GM23338 (cell line): ENCODE measurements at regions not wholly inside any gene's neighbourhood (a gene's known extent, or its start where the extent isn't known, plus 50 kb on each side); places are given as distances from the start of the nearest gene placed in this dataset.

Source experiments
- ATAC-seq: fragments of 200-7000 bp; cut with Tn5 transposase; 3 replicates; pipeline ENCODE4 v1.9.1; 2020
- DNase-seq: peaks from one replicate; pipeline ENCODE4 v3.0.0-alpha.2; 2015; ENCODE audit warnings: low spot score
- H2AFZ ChIP-seq: fragments of 200-600 bp; sonication (generic); 2 replicates; pipeline ENCODE4 v1.8.0; 2016; ENCODE audit warnings: antibody characterized with exemption, mild to moderate bottlenecking, moderate library complexity
- H3F3A ChIP-seq: fragments of 200-600 bp; sonication (generic); replicated peaks from 2 replicates; pipeline ENCODE4 v1.8.0; 2017; ENCODE audit warnings: antibody characterized with exemption, mixed run types, low read depth
- H3K27ac ChIP-seq: fragments of 200-600 bp; sonication (generic); 2 replicates; pipeline ENCODE4 v1.6.1; 2016; ENCODE audit warnings: low read depth
- H3K27me3 ChIP-seq: fragments of 200-600 bp; sonication (generic); 2 replicates; pipeline ENCODE4 v1.8.0; 2016; ENCODE audit warnings: mild to moderate bottlenecking, mixed run types, moderate library complexity; ENCODE audit not compliant: insufficient read depth
- H3K36me3 ChIP-seq: fragments of 200-600 bp; sonication (generic); 2 replicates; pipeline ENCODE4 v1.8.0; 2016; ENCODE audit warnings: mild to moderate bottlenecking; ENCODE audit not compliant: insufficient read depth
- H3K4me1 ChIP-seq: fragments of 200-600 bp; sonication (generic); 2 replicates; pipeline ENCODE4 v1.8.0; 2016; ENCODE audit warnings: mild to moderate bottlenecking, moderate library complexity; ENCODE audit not compliant: insufficient read depth
- H3K4me2 ChIP-seq: fragments of 200-600 bp; sonication (generic); 2 replicates; pipeline ENCODE4 v1.7.1; 2017; ENCODE audit warnings: mixed run types
- H3K4me3 ChIP-seq: fragments of 200-600 bp; sonication (generic); 2 replicates; pipeline ENCODE4 v1.6.1; 2016; ENCODE audit warnings: mixed run types
- H3K79me2 ChIP-seq: fragments of 200-600 bp; sonication (generic); replicated peaks from 2 replicates; pipeline ENCODE4 v1.8.0; 2017; ENCODE audit warnings: mild to moderate bottlenecking; ENCODE audit not compliant: insufficient read depth
- H3K9me2 ChIP-seq: fragments of 200-600 bp; sonication (generic); 2 replicates; pipeline ENCODE4 v1.8.0; 2017; ENCODE audit not compliant: insufficient read depth
- H4K20me1 ChIP-seq: fragments of 200-600 bp; sonication (generic); replicated peaks from 2 replicates; pipeline ENCODE4 v1.8.0; 2017; ENCODE audit warnings: mild to moderate bottlenecking; ENCODE audit not compliant: insufficient read depth
- H3K27ac Mint-ChIP-seq: 2 replicates; pipeline ENCODE4 v1.8.0; 2020; ENCODE audit warnings: inconsistent platforms, mild to moderate bottlenecking, moderate library complexity, mixed read lengths
- H3K27me3 Mint-ChIP-seq: 3 replicates; pipeline ENCODE4 v1.8.0; 2022; ENCODE audit warnings: low read depth, mild to moderate bottlenecking, moderate library complexity, mixed read lengths, inconsistent platforms; ENCODE audit not compliant: insufficient read depth, poor library complexity
- H3K36me3 Mint-ChIP-seq: 3 replicates; pipeline ENCODE4 v1.8.0; 2021; ENCODE audit warnings: low read depth, mild to moderate bottlenecking, inconsistent platforms, moderate library complexity, mixed read lengths
- H3K4me1 Mint-ChIP-seq: 3 replicates; pipeline ENCODE4 v1.8.0; 2020; ENCODE audit warnings: mild to moderate bottlenecking, inconsistent platforms, mixed read lengths
- H3K4me3 Mint-ChIP-seq: 3 replicates; pipeline ENCODE4 v1.8.0; 2021; ENCODE audit warnings: moderate library complexity, mild to moderate bottlenecking, inconsistent platforms, mixed read lengths
- H3K9me3 Mint-ChIP-seq: 3 replicates; pipeline ENCODE4 v1.8.0; 2020; ENCODE audit warnings: moderate library complexity, mild to moderate bottlenecking, inconsistent platforms, mixed read lengths
- CREB1 ChIP-seq: fragments of 250-450 bp; sonication (Bioruptor Pico); IDR thresholded peaks from 2 replicates; pipeline ENCODE4 v1.5.0; 2020; ENCODE audit warnings: low read depth, mild to moderate bottlenecking, moderate library complexity
- ETS1 ChIP-seq: IDR thresholded peaks from 2 replicates; pipeline ENCODE4 v1.6.1; 2016; ENCODE audit warnings: antibody characterized with exemption
- EZH2 ChIP-seq: fragments of 200-600 bp; sonication (generic); IDR thresholded peaks from one replicate; pipeline ENCODE4 v1.8.0; 2017; ENCODE audit warnings: antibody characterized with exemption, mild to moderate bottlenecking, low read depth; ENCODE audit not compliant: unreplicated experiment
- EZH2phosphoT487 ChIP-seq: fragments of 200-600 bp; sonication (generic); IDR thresholded peaks from one replicate; pipeline ENCODE4 v1.8.1; 2018; ENCODE audit warnings: antibody characterized with exemption; ENCODE audit not compliant: unreplicated experiment
- JUNB ChIP-seq: IDR thresholded peaks from one replicate; pipeline ENCODE4 v1.6.1; 2016; ENCODE audit warnings: antibody characterized with exemption; ENCODE audit not compliant: unreplicated experiment
- NANOG ChIP-seq: IDR thresholded peaks from 2 replicates; pipeline ENCODE4 v1.6.1; 2016; ENCODE audit warnings: antibody characterized with exemption, borderline replicate concordance
- POLR2AphosphoS5 ChIP-seq: IDR thresholded peaks from 2 replicates; pipeline ENCODE4 v1.6.1; 2016; ENCODE audit warnings: antibody characterized with exemption, low read depth
- STAT1 ChIP-seq: IDR thresholded peaks from one replicate; pipeline ENCODE4 v1.6.1; 2016; ENCODE audit warnings: antibody characterized with exemption; ENCODE audit not compliant: unreplicated experiment
- ZNF114 ChIP-seq: fragments of 250-450 bp; sonication (Bioruptor Pico); IDR thresholded peaks from 2 replicates; pipeline ENCODE4 v1.5.0; 2020; ENCODE audit warnings: mild to moderate bottlenecking, moderate library complexity
- ZNF331 ChIP-seq: fragments of 250-450 bp; sonication (Bioruptor Pico); IDR thresholded peaks from 2 replicates; pipeline ENCODE4 v1.5.0; 2020; ENCODE audit warnings: low read depth, mild to moderate bottlenecking, moderate library complexity
- TF ChIP-seq, protein P1 (sequence below): fragments of 250-450 bp; sonication (Bioruptor Pico); IDR thresholded peaks from 2 replicates; pipeline ENCODE4 v1.5.0; 2020; ENCODE audit warnings: mild to moderate bottlenecking, moderate library complexity

- Mint-ChIP-seq H3K4me3 (no peak overlapping the region), H3K27ac (no peak overlapping the region), H3K9me3 (no peaks in the 10 kb centered on the region), H3K27me3 (peaks cover 2% of the 10 kb centered on the region), H3K36me3 (no peaks in the 10 kb centered on the region), H3K4me1 (no peaks in the 10 kb centered on the region)
- Histone ChIP-seq H3K36me3 (no peaks in the 10 kb centered on the region), H2AFZ (no peak overlapping the region), H3K4me2 (no peak overlapping the region), H3K27ac (no peak overlapping the region), H3K4me1 (no peaks in the 10 kb centered on the region), H3K4me3 (no peak overlapping the region), H3K9me2 (0 out of 2 replicates have a peak, but pooled peaks cover 3% of the 10 kb centered on the region), H3F3A (no peaks in the 10 kb centered on the region), H4K20me1 (no peaks in the 10 kb centered on the region), H3K27me3 (no peaks in the 10 kb centered on the region), H3K79me2 (no peaks in the 10 kb centered on the region)
- ATAC-seq (no peak), DNase-seq (no peak)
- TF ChIP-seq EZH2phosphoT487 (no peak), JUNB (no peak), CREB1 (CRISPR knock-in tag) (no peak), NANOG (no peak), STAT1 (no peak), ZNF114 (CRISPR knock-in tag) (no peak), POLR2AphosphoS5 (no peak)
- TF ChIP-seq, protein P1, sequence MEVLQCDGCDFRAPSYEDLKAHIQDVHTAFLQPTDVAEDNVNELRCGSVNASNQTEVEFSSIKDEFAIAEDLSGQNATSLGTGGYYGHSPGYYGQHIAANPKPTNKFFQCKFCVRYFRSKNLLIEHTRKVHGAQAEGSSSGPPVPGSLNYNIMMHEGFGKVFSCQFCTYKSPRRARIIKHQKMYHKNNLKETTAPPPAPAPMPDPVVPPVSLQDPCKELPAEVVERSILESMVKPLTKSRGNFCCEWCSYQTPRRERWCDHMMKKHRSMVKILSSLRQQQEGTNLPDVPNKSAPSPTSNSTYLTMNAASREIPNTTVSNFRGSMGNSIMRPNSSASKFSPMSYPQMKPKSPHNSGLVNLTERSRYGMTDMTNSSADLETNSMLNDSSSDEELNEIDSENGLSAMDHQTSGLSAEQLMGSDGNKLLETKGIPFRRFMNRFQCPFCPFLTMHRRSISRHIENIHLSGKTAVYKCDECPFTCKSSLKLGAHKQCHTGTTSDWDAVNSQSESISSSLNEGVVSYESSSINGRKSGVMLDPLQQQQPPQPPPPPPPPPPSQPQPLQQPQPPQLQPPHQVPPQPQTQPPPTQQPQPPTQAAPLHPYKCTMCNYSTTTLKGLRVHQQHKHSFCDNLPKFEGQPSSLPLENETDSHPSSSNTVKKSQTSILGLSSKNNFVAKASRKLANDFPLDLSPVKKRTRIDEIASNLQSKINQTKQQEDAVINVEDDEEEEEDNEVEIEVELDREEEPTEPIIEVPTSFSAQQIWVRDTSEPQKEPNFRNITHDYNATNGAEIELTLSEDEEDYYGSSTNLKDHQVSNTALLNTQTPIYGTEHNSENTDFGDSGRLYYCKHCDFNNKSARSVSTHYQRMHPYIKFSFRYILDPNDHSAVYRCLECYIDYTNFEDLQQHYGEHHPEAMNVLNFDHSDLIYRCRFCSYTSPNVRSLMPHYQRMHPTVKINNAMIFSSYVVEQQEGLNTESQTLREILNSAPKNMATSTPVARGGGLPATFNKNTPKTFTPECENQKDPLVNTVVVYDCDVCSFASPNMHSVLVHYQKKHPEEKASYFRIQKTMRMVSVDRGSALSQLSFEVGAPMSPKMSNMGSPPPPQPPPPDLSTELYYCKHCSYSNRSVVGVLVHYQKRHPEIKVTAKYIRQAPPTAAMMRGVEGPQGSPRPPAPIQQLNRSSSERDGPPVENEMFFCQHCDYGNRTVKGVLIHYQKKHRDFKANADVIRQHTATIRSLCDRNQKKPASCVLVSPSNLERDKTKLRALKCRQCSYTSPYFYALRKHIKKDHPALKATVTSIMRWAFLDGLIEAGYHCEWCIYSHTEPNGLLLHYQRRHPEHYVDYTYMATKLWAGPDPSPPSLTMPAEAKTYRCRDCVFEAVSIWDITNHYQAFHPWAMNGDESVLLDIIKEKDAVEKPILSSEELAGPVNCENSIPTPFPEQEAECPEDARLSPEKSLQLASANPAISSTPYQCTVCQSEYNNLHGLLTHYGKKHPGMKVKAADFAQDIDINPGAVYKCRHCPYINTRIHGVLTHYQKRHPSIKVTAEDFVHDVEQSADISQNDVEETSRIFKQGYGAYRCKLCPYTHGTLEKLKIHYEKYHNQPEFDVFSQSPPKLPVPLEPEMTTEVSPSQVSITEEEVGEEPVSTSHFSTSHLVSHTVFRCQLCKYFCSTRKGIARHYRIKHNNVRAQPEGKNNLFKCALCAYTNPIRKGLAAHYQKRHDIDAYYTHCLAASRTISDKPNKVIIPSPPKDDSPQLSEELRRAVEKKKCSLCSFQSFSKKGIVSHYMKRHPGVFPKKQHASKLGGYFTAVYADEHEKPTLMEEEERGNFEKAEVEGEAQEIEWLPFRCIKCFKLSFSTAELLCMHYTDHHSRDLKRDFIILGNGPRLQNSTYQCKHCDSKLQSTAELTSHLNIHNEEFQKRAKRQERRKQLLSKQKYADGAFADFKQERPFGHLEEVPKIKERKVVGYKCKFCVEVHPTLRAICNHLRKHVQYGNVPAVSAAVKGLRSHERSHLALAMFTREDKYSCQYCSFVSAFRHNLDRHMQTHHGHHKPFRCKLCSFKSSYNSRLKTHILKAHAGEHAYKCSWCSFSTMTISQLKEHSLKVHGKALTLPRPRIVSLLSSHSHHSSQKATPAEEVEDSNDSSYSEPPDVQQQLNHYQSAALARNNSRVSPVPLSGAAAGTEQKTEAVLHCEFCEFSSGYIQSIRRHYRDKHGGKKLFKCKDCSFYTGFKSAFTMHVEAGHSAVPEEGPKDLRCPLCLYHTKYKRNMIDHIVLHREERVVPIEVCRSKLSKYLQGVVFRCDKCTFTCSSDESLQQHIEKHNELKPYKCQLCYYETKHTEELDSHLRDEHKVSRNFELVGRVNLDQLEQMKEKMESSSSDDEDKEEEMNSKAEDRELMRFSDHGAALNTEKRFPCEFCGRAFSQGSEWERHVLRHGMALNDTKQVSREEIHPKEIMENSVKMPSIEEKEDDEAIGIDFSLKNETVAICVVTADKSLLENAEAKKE (CRISPR knock-in tag), result no peak
Measured at GRCh38 chr5:98989727-98990126, 60.9 kb upstream of the CHD1 start.

- Histone ChIP-seq H2AFZ (no peak overlapping the region), H3K4me3 (no peak overlapping the region), H3K9me2 (no peaks in the 10 kb centered on the region), H3K27ac (no peak overlapping the region), H3K4me1 (no peaks in the 10 kb centered on the region), H3K4me2 (no peak overlapping the region), H3K79me2 (no peaks in the 10 kb centered on the region), H3K27me3 (no peaks in the 10 kb centered on the region), H4K20me1 (no peaks in the 10 kb centered on the region), H3F3A (no peaks in the 10 kb centered on the region), H3K36me3 (no peaks in the 10 kb centered on the region)
- Mint-ChIP-seq H3K36me3 (no peaks in the 10 kb centered on the region), H3K27ac (no peak overlapping the region), H3K4me3 (no peak overlapping the region), H3K4me1 (no peaks in the 10 kb centered on the region), H3K9me3 (no peaks in the 10 kb centered on the region), H3K27me3 (peaks cover 2% of the 10 kb centered on the region)
- DNase-seq (no peak), ATAC-seq (no peak)
- TF ChIP-seq EZH2phosphoT487 (no peak), CREB1 (CRISPR knock-in tag) (no peak), EZH2 (no peak), ZNF331 (CRISPR knock-in tag) (no peak), ETS1 (no peak)
Measured at GRCh38 chr5:98986587-98986986, 57.8 kb upstream of the CHD1 start.
